Endothelial cell (in vitro differentiated cells): ENCODE measurements at regions not wholly inside any gene's neighbourhood (a gene's known extent, or its start where the extent isn't known, plus 50 kb on each side); places are given as distances from the start of the nearest gene placed in this dataset.

ENCODE experiments used
- DNase-seq: peaks from one replicate; pipeline ENCODE4 v3.0.0; 2021; ENCODE audit warnings: low spot score
- H3K27ac Mint-ChIP-seq: one replicate; pipeline ENCODE4 v1.8.0; 2021; ENCODE audit warnings: mixed read lengths, inconsistent platforms; ENCODE audit not compliant: unreplicated experiment
- H3K27me3 Mint-ChIP-seq: one replicate; pipeline ENCODE4 v1.8.0; 2021; ENCODE audit warnings: mild to moderate bottlenecking, moderate library complexity, mixed read lengths, inconsistent platforms; ENCODE audit not compliant: unreplicated experiment
- H3K36me3 Mint-ChIP-seq: one replicate; pipeline ENCODE4 v1.8.0; 2021; ENCODE audit warnings: mild to moderate bottlenecking, low read depth, mixed read lengths, inconsistent platforms; ENCODE audit not compliant: unreplicated experiment
- H3K4me1 Mint-ChIP-seq: one replicate; pipeline ENCODE4 v1.8.0; 2021; ENCODE audit warnings: mild to moderate bottlenecking, mixed read lengths, inconsistent platforms; ENCODE audit not compliant: unreplicated experiment
- H3K4me3 Mint-ChIP-seq: one replicate; pipeline ENCODE4 v1.8.0; 2021; ENCODE audit warnings: mild to moderate bottlenecking, mixed read lengths, inconsistent platforms; ENCODE audit not compliant: unreplicated experiment
- H3K9me3 Mint-ChIP-seq: one replicate; pipeline ENCODE4 v1.8.0; 2021; ENCODE audit warnings: mixed read lengths, inconsistent platforms; ENCODE audit not compliant: unreplicated experiment
- CTCF ChIP-seq: fragments of 200-600 bp; sonication (generic); IDR thresholded peaks from one replicate; pipeline ENCODE4 v1.5.0; 2021; ENCODE audit warnings: antibody characterized with exemption; ENCODE audit not compliant: unreplicated experiment

DNA sequence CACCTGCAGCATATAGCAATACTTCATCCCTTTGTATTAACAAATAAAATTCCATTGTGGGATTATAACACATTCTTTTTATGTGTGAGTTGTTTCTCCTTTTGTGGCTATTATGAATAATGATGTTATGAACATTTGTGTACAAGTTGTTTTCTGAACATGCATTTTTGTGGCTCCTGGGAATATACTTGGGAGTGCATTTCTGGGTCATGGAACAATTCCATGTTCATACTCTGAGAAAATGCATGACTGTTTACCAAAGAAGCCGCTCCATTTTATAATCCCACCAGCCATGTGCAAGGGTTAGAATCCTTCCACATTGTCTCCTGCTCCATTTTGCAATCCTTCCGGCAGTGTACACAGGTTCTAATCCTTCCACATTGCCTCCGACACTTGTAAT, 713.8 kb downstream of the TBC1D22A start:
- Mint-ChIP-seq H3K4me1 (no peaks in the 10 kb centered on the region), H3K9me3 (peaks cover 12% of the 10 kb centered on the region), H3K27ac (no peak overlapping the region), H3K36me3 (no peaks in the 10 kb centered on the region), H3K4me3 (no peak overlapping the region), H3K27me3 (peaks cover 2% of the 10 kb centered on the region)
- no peak for DNase-seq
- TF ChIP-seq CTCF, result no peak

- DNase-seq, result no peak
- H3K27ac Mint-ChIP-seq, result no peak overlapping the region
- H3K9me3 Mint-ChIP-seq, result peaks cover 18% of the 10 kb centered on the region
- peaks cover 3% of the 10 kb centered on the region for H3K36me3 Mint-ChIP-seq
- TF ChIP-seq CTCF, result no peak
- H3K27me3 Mint-ChIP-seq, result peaks cover 2% of the 10 kb centered on the region
- no peaks in the 10 kb centered on the region for H3K4me1 Mint-ChIP-seq
- H3K4me3 Mint-ChIP-seq, result no peak overlapping the region
Observed at GRCh38 chr22:47474895-47475294, 712.4 kb downstream of the TBC1D22A start.

- Mint-ChIP-seq H3K4me3 (no peak overlapping the region), H3K27ac (no peak overlapping the region), H3K27me3 (peaks cover 3% of the 10 kb centered on the region), H3K9me3 (peaks cover 21% of the 10 kb centered on the region), H3K36me3 (peaks cover 3% of the 10 kb centered on the region), H3K4me1 (no peaks in the 10 kb centered on the region)
- DNase-seq, result no peak
- TF ChIP-seq CTCF, result no peak
Observed at GRCh38 chr22:47474464-47474863, 712.0 kb downstream of the TBC1D22A start.

- Mint-ChIP-seq H3K9me3 (peaks cover 31% of the 10 kb centered on the region), H3K27me3 (peaks cover 3% of the 10 kb centered on the region), H3K4me3 (no peak overlapping the region), H3K4me1 (no peaks in the 10 kb centered on the region), H3K36me3 (peaks cover 3% of the 10 kb centered on the region), H3K27ac (no peak overlapping the region)
- TF ChIP-seq CTCF, result no peak
- no peak for DNase-seq
Observed at GRCh38 chr22:47472636-47473035, 710.2 kb downstream of the TBC1D22A start.

DNA sequence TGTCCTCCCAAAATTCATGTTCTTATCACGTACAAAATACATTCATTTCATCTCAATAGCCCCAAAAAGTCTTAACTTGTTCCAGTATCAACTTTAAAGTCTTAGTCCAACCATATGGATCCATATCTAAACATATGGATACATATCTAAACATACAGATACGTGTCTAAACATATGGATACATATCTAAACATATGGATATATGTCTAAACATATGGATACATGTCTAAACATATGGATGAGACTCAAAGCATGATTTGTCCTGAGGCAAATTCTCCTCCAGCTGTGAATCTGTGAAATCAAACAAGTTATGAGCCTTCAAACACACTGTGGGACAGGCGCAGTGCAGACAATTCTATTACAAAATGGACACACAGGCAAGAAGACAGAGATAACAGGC, 709.0 kb downstream of the TBC1D22A start:
- no peak overlapping the region for H3K27ac Mint-ChIP-seq
- H3K36me3 Mint-ChIP-seq, result peaks cover 3% of the 10 kb centered on the region
- H3K27me3 Mint-ChIP-seq, result peaks cover 1% of the 10 kb centered on the region
- no peak for TF ChIP-seq CTCF
- peaks cover 37% of the 10 kb centered on the region for H3K9me3 Mint-ChIP-seq
- no peak overlapping the region for H3K4me3 Mint-ChIP-seq
- no peak for DNase-seq
- H3K4me1 Mint-ChIP-seq, result no peaks in the 10 kb centered on the region
